GM21381 (cell line): ENCODE measurements at regions not wholly inside any gene's neighbourhood (a gene's known extent, or its start where the extent isn't known, plus 50 kb on each side); places are given as distances from the start of the nearest gene placed in this dataset.

Experiments used
- ATAC-seq: cut with Tn5 transposase; IDR thresholded peaks from one replicate; pipeline ENCODE4 v1.9.1; 2021; ENCODE audit warnings: mild to moderate bottlenecking, moderate library complexity; ENCODE audit not compliant: unreplicated experiment

GRCh38 chrX:149992918-149993317, 54.6 kb upstream of the EOLA2 start:
- ATAC-seq: no peak

- ATAC-seq: no peak
Observed at GRCh38 chrX:149993989-149994388, 55.7 kb upstream of the EOLA2 start.

- no peak for ATAC-seq
Observed at GRCh38 chrX:149996515-149996914, 58.2 kb upstream of the EOLA2 start.

- no peak for ATAC-seq
Observed at GRCh38 chrX:150005027-150005426, 66.7 kb upstream of the EOLA2 start.

GRCh38 chrX:150007356-150007755, 69.1 kb upstream of the EOLA2 start:
- ATAC-seq: no peak

GRCh38 chrX:150012647-150013381, 74.5 kb upstream of the EOLA2 start:
- ATAC-seq: no peak

GRCh38 chrX:150014525-150014924, 76.2 kb upstream of the EOLA2 start:
- no peak for ATAC-seq

GRCh38 chrX:150017868-150018267, 79.6 kb upstream of the EOLA2 start:
- no peak for ATAC-seq

- no peak for ATAC-seq
Observed at GRCh38 chrX:150018931-150019361, 80.7 kb upstream of the EOLA2 start.

GRCh38 chrX:150028692-150029091, 90.4 kb upstream of the EOLA2 start:
- no peak for ATAC-seq

- no peak for ATAC-seq
Observed at GRCh38 chrX:150032742-150033141, 94.5 kb upstream of the EOLA2 start.

GRCh38 chrX:150034788-150035187, 96.5 kb upstream of the EOLA2 start:
- no peak for ATAC-seq

GRCh38 chrX:150035531-150035930, 97.2 kb upstream of the EOLA2 start:
- no peak for ATAC-seq

- ATAC-seq: no peak
Observed at GRCh38 chrX:150036181-150036580, 97.9 kb upstream of the EOLA2 start.

GRCh38 chrX:150036641-150037040, 98.3 kb upstream of the EOLA2 start:
- no peak for ATAC-seq

- no peak for ATAC-seq
Observed at GRCh38 chrX:150037041-150037440, 98.8 kb upstream of the EOLA2 start.

- ATAC-seq: no peak
Observed at GRCh38 chrX:150038315-150038714, 100.0 kb upstream of the EOLA2 start.

- ATAC-seq: no peak
Observed at GRCh38 chrX:150038986-150039599, 100.8 kb upstream of the EOLA2 start.

GRCh38 chrX:150041208-150041607, 102.9 kb upstream of the EOLA2 start:
- ATAC-seq: no peak

GRCh38 chrX:150044556-150044955, 106.3 kb upstream of the EOLA2 start:
- no peak for ATAC-seq

GRCh38 chrX:150047818-150048217, 109.5 kb upstream of the EOLA2 start:
- no peak for ATAC-seq

- no peak for ATAC-seq
Observed at GRCh38 chrX:150049647-150050046, 111.4 kb upstream of the EOLA2 start.

GRCh38 chrX:150050387-150050786, 112.1 kb upstream of the EOLA2 start:
- no peak for ATAC-seq
